ENCODE measurements at regions not wholly inside any gene's neighbourhood (a gene's known extent, or its start where the extent isn't known, plus 50 kb on each side); places are given as distances from the start of the nearest gene placed in this dataset.

DNA sequence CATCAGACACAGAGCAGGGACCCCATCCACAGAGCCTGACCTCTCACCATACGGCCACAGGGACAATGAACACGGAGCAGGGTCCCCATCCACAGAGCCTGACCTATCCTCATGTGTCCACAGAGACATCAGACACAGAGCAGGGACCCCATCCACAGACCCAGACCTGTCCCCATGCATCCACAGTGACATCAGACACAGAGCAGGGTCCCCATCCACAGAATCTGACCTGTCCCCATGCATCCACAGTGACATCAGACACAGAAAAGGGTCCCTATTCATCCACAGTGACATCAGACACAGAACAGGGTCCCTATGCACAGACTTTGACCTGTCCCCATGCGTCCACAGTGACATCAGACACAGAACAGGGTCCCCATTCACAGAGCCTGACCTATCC is 325.1 kb upstream of the RAB6C start:
- Histone ChIP-seq H3K27me3 (no peaks in the 10 kb centered on the region), H3K36me3 (no peaks in the 10 kb centered on the region), H3K9me3 (no peaks in the 10 kb centered on the region), H3K4me3 (ENCODE audit: low read depth, low read length) (no peak overlapping the region), H3K4me1 (no peaks in the 10 kb centered on the region)
- no peak for DNase-seq
- TF ChIP-seq, protein P1, sequence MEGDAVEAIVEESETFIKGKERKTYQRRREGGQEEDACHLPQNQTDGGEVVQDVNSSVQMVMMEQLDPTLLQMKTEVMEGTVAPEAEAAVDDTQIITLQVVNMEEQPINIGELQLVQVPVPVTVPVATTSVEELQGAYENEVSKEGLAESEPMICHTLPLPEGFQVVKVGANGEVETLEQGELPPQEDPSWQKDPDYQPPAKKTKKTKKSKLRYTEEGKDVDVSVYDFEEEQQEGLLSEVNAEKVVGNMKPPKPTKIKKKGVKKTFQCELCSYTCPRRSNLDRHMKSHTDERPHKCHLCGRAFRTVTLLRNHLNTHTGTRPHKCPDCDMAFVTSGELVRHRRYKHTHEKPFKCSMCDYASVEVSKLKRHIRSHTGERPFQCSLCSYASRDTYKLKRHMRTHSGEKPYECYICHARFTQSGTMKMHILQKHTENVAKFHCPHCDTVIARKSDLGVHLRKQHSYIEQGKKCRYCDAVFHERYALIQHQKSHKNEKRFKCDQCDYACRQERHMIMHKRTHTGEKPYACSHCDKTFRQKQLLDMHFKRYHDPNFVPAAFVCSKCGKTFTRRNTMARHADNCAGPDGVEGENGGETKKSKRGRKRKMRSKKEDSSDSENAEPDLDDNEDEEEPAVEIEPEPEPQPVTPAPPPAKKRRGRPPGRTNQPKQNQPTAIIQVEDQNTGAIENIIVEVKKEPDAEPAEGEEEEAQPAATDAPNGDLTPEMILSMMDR (IDR thresholded peaks at IDR 0.05; ENCODE audit: low read depth, low read length), result no peak

DNA sequence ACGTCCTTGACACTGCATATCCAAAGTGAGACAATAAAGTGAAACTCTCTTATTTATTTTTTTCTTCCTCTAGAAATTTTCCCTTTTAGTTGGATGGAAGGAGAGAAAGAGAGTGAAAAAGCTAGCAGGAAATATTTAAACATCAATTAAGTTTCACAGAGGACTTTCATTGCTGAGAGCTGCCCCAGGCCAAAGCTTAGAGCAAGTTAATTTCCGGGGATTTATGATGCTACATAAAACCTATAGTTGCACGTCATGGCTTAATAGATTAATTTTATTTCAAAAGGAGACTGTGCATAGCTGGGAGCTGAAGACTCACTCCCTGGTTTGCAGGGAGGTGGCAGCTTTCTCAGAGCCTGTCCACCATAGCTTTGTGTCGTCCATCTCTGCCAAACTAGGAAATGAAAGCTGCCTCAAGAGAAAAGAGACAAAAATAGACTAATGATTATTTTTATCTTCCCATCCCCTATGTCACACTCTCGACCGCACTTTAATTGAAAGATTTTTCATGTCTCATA is 323.3 kb upstream of the RAB6C start:
- no peaks in the 10 kb centered on the region for H3K27me3 ChIP-seq
- no peaks in the 10 kb centered on the region for H3K36me3 ChIP-seq
- TF ChIP-seq, protein P1 (IDR thresholded peaks at IDR 0.05; ENCODE audit: low read depth, low read length), result no peak
- no peaks in the 10 kb centered on the region for H3K4me1 ChIP-seq
- no peaks in the 10 kb centered on the region for H3K9me3 ChIP-seq
- DNase-seq, result no peak
- H3K4me3 ChIP-seq (ENCODE audit: low read depth, low read length), result no peak overlapping the region

DNA sequence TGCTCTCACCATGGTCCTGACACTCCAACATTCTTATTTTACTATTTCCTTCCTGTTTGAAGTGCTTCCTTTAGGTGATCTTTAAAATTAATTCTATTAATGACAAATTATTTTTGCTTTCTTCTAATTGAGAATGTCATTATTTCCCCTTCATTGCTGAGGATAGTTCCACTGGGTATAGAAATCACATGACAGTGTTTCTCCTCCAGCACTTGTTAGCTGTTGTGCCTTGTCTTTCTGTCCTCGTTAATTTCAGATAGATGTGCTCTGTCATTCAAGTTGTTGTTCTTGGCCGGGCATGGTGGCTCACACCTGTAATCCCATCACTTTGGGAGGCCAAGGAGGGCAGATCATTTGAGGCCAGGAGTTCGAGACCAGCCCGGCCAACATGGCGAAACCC is 321.0 kb upstream of the RAB6C start:
- no peaks in the 10 kb centered on the region for H3K27me3 ChIP-seq

DNA sequence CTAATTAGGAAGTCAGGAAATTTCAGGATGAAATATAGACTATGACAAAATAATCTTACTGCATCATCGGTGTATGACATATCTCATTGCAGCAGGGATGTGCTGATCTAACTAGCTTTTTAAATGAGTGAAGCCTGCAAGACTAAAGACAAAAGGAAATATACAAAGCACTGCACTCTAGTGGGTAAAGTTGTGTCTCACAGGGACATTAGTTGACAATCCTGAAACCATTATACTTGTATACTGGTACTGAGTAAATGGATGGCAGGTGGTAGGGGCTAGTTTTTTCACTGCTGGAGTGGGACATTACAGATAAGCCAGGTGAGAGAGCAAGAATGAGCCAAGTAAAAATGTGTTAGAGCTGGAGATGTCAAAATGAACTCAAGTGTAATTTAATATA is 317.5 kb upstream of the RAB6C start:
- Histone ChIP-seq H3K4me3 (ENCODE audit: low read depth, low read length) (no peak overlapping the region), H3K36me3 (no peaks in the 10 kb centered on the region), H3K9me3 (no peaks in the 10 kb centered on the region), H3K27me3 (no peaks in the 10 kb centered on the region), H3K4me1 (no peaks in the 10 kb centered on the region)
- DNase-seq, result no peak
- TF ChIP-seq, protein P1 (IDR thresholded peaks at IDR 0.05; ENCODE audit: low read depth, low read length), result no peak

More for the DNA sequence above, 321.0 kb upstream of the RAB6C start:
- H3K4me3 ChIP-seq (ENCODE audit: low read depth, low read length), result no peak overlapping the region
- H3K36me3 ChIP-seq, result no peaks in the 10 kb centered on the region
- DNase-seq, result no peak
- no peaks in the 10 kb centered on the region for H3K9me3 ChIP-seq
- H3K4me1 ChIP-seq, result no peaks in the 10 kb centered on the region
- TF ChIP-seq, protein P1 (IDR thresholded peaks at IDR 0.05; ENCODE audit: low read depth, low read length), result no peak

DNA sequence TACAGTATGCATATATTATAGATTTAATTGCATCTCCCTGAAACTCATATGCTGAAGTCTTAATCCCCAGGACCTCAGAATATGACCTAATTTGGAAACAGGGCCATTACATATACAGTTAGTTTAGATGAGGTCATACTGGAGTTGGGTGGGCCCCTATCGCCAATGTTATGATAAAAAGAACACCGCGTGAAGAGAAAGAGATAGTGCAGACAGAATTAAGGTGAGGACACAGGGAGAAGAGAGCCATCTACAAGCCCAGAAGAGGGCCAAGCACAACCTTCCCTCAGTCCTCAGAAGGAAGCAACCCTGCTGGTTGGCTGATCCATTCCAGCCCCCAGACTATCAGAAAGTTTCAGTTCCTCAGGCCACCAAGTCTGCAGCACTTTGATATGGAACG is 311.9 kb upstream of the RAB6C start:
- TF ChIP-seq, protein P1 (IDR thresholded peaks at IDR 0.05; ENCODE audit: low read depth, low read length), result no peak
- Histone ChIP-seq H3K9me3 (no peaks in the 10 kb centered on the region), H3K4me1 (no peaks in the 10 kb centered on the region), H3K4me3 (ENCODE audit: low read depth, low read length) (no peak overlapping the region), H3K27me3 (no peaks in the 10 kb centered on the region; the same call in 1 of the 2 replicates), H3K36me3 (no peaks in the 10 kb centered on the region)
- DNase-seq, result no peak

DNA sequence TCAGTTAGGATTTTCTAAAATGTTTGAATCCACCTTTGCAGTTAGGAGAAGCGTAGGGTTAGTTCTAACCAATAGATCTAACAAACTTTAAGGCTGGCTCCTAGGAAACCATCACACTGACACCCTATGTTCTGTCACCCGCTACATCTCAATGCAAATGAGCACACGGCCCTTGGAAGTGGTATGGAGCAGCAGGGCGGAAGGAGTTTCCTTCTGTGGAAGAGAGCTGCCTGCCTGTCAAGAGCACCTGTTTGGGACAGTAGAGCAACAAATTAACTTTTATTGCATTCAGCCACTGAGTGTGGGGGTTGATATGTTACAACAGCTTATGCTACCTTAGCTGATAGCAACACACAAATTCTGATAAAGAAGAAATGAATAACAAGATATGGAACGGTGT is 306.9 kb upstream of the RAB6C start:
- DNase-seq, result no peak
- no peaks in the 10 kb centered on the region for H3K9me3 ChIP-seq
- H3K36me3 ChIP-seq, result no peaks in the 10 kb centered on the region
- no peaks in the 10 kb centered on the region for H3K4me1 ChIP-seq
- no peaks in the 10 kb centered on the region; the same call in 1 of the 2 replicates for H3K27me3 ChIP-seq
- TF ChIP-seq, protein P1 (IDR thresholded peaks at IDR 0.05; ENCODE audit: low read depth, low read length), result no peak
- H3K4me3 ChIP-seq (ENCODE audit: low read depth, low read length), result no peak overlapping the region
